ENCODE measurements at regions not wholly inside any gene's neighbourhood (a gene's known extent, or its start where the extent isn't known, plus 50 kb on each side); places are given as distances from the start of the nearest gene placed in this dataset.

DNA sequence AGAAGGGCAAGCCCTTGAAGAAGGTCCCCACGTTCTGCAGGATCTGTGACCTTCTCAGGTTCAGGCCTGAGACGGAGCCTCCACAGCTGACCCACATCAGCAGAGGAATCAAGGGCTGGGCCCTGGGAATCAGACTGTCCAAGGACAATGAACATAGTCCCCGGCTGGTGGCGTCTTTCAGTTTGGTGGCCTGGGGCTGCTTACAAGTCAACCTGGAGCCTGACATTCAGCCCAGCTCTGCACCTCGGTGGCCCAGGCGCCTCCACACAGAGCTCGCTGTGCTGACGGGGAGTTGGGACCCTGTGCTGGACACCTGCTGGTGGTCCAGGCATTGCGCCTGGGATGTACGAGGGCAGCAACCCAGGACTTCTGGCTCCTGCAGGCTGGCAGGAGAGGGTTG, 523.5 kb downstream of the TBC1D22A start:
- H3K27ac ChIP-seq (ENCODE audit: low read length) = no peak overlapping the region
- no peaks in the 10 kb centered on the region for H3F3A ChIP-seq (ENCODE audit: insufficient read depth, low read length)
- peaks cover 38% of the 10 kb centered on the region for H3K27me3 ChIP-seq (replicated peaks; ENCODE audit: insufficient read depth, low read length)
- no peaks in the 10 kb centered on the region for H3K9me3 ChIP-seq (replicated peaks; ENCODE audit: insufficient read depth, low read length)
- H3K9ac ChIP-seq (ENCODE audit: low read length) = no peak overlapping the region
- no peaks in the 10 kb centered on the region for H3K79me2 ChIP-seq (ENCODE audit: low read length)
- H3K4me3 ChIP-seq (ENCODE audit: low read length) = no peak overlapping the region
- H4K20me1 ChIP-seq (ENCODE audit: insufficient read depth, low read length) = no peaks in the 10 kb centered on the region
- H2AFZ ChIP-seq (ENCODE audit: low read length) = no peak overlapping the region
- H3K4me2 ChIP-seq (ENCODE audit: low read depth, low read length) = no peak overlapping the region
- TF ChIP-seq CTCF (IDR thresholded peaks at IDR 0.05; ENCODE audit: low read length) = no peak
- TF ChIP-seq EZH2 (optimal IDR thresholded peaks at IDR 0.05; ENCODE audit: low read depth, low read length) = no peak
- TF ChIP-seq EZH2phosphoT487 (IDR thresholded peaks at IDR 0.05; ENCODE audit: low read length) = no peak
- no peaks in the 10 kb centered on the region for H3K36me3 ChIP-seq (replicated peaks; ENCODE audit: insufficient read depth, low read length)
- no peak for DNase-seq
- no peaks in the 10 kb centered on the region for H3K9me2 ChIP-seq (replicated peaks; ENCODE audit: insufficient read depth, low read length)
- H3K4me1 ChIP-seq (ENCODE audit: low read length) = no peaks in the 10 kb centered on the region

- Histone ChIP-seq H3K27me3 (replicated peaks; ENCODE audit: insufficient read depth, low read length) (peaks cover 47% of the 10 kb centered on the region), H3K4me1 (ENCODE audit: low read length) (no peaks in the 10 kb centered on the region), H3K9ac (ENCODE audit: low read length) (no peak overlapping the region), H3F3A (ENCODE audit: insufficient read depth, low read length) (no peaks in the 10 kb centered on the region), H3K79me2 (ENCODE audit: low read length) (no peaks in the 10 kb centered on the region), H2AFZ (ENCODE audit: low read length) (no peak overlapping the region), H3K27ac (ENCODE audit: low read length) (no peak overlapping the region), H3K9me3 (replicated peaks; ENCODE audit: insufficient read depth, low read length) (no peaks in the 10 kb centered on the region), H4K20me1 (ENCODE audit: insufficient read depth, low read length) (no peaks in the 10 kb centered on the region), H3K36me3 (replicated peaks; ENCODE audit: insufficient read depth, low read length) (no peaks in the 10 kb centered on the region), H3K4me3 (ENCODE audit: low read length) (no peak overlapping the region), H3K9me2 (replicated peaks; ENCODE audit: insufficient read depth, low read length) (no peaks in the 10 kb centered on the region), H3K4me2 (ENCODE audit: low read depth, low read length) (no peak overlapping the region)
- no peak for DNase-seq
- TF ChIP-seq CTCF (IDR thresholded peaks at IDR 0.05; ENCODE audit: low read length) = no peak
These were observed 522.4 kb downstream of the TBC1D22A start for GRCh38 chr22:47284822-47285221.

DNA sequence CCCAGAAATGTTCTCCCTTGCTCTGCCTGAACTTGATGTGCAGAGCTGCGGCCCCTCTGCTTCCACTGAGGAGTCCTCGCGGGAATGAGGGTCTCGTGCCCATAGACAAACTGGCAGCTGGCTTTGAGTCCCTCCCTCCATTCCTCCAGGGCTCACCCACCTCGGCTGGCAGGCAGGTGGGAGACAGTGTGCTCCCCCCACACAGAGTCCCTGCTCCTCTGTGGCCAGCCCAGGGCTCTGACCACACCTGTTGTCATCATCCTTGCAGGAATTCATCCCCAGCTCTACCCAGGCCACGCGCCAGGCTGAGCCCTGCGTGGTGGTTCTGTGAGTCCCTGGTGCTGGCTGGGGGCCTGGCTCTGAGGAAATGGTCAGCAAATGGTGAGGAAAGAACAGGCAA, 521.9 kb downstream of the TBC1D22A start:
- no peaks in the 10 kb centered on the region for H4K20me1 ChIP-seq (ENCODE audit: insufficient read depth, low read length)
- no peaks in the 10 kb centered on the region for H3K79me2 ChIP-seq (ENCODE audit: low read length)
- no peak overlapping the region for H3K9ac ChIP-seq (ENCODE audit: low read length)
- DNase-seq = no peak
- H3K9me2 ChIP-seq (replicated peaks; ENCODE audit: insufficient read depth, low read length) = no peaks in the 10 kb centered on the region
- TF ChIP-seq EZH2phosphoT487 (IDR thresholded peaks at IDR 0.05; ENCODE audit: low read length) (no peak), EZH2 (optimal IDR thresholded peaks at IDR 0.05; ENCODE audit: low read depth, low read length) (no peak), CTCF (IDR thresholded peaks at IDR 0.05; ENCODE audit: low read length) (no peak)
- no peak overlapping the region for H3K4me2 ChIP-seq (ENCODE audit: low read depth, low read length)
- H3K27ac ChIP-seq (ENCODE audit: low read length) = no peak overlapping the region
- peaks cover 52% of the 10 kb centered on the region for H3K27me3 ChIP-seq (replicated peaks; ENCODE audit: insufficient read depth, low read length)
- no peaks in the 10 kb centered on the region for H3F3A ChIP-seq (ENCODE audit: insufficient read depth, low read length)
- no peaks in the 10 kb centered on the region for H3K36me3 ChIP-seq (replicated peaks; ENCODE audit: insufficient read depth, low read length)
- H3K4me3 ChIP-seq (ENCODE audit: low read length) = no peak overlapping the region
- H3K4me1 ChIP-seq (ENCODE audit: low read length) = no peaks in the 10 kb centered on the region
- no peak overlapping the region for H2AFZ ChIP-seq (ENCODE audit: low read length)
- H3K9me3 ChIP-seq (replicated peaks; ENCODE audit: insufficient read depth, low read length) = no peaks in the 10 kb centered on the region

Measured in MM.1S (cell line).